Type B pancreatic cell (in vitro differentiated cells): ENCODE measurements at regions not wholly inside any gene's neighbourhood (a gene's known extent, or its start where the extent isn't known, plus 50 kb on each side); places are given as distances from the start of the nearest gene placed in this dataset.

Source experiments
- DNase-seq: peaks from one replicate; pipeline ENCODE4 v3.0.0; 2021; ENCODE audit warnings: mixed read lengths; ENCODE audit not compliant: unreplicated experiment; ENCODE audit errors: extremely low spot score
- H3K27ac Mint-ChIP-seq: 2 replicates; pipeline ENCODE4 v1.8.0; 2021; ENCODE audit warnings: mild to moderate bottlenecking, mixed read lengths
- H3K27me3 Mint-ChIP-seq: 2 replicates; pipeline ENCODE4 v1.8.0; 2021; ENCODE audit warnings: mixed read lengths
- H3K36me3 Mint-ChIP-seq: 2 replicates; pipeline ENCODE4 v1.8.0; 2021; ENCODE audit warnings: mixed read lengths
- H3K4me1 Mint-ChIP-seq: one replicate; pipeline ENCODE4 v1.8.0; 2021; ENCODE audit warnings: mixed read lengths; ENCODE audit not compliant: unreplicated experiment
- H3K4me3 Mint-ChIP-seq: 2 replicates; pipeline ENCODE4 v1.8.0; 2021; ENCODE audit warnings: mild to moderate bottlenecking, mixed read lengths
- H3K9me3 Mint-ChIP-seq: 2 replicates; pipeline ENCODE4 v1.8.0; 2021; ENCODE audit warnings: mixed read lengths
- TF ChIP-seq, protein P1 (sequence below): fragments of 200-600 bp; sonication (generic); conservative IDR thresholded peaks from 2 replicates; pipeline ENCODE4 v1.5.0; 2021; ENCODE audit warnings: antibody characterized with exemption, mild to moderate bottlenecking

DNA sequence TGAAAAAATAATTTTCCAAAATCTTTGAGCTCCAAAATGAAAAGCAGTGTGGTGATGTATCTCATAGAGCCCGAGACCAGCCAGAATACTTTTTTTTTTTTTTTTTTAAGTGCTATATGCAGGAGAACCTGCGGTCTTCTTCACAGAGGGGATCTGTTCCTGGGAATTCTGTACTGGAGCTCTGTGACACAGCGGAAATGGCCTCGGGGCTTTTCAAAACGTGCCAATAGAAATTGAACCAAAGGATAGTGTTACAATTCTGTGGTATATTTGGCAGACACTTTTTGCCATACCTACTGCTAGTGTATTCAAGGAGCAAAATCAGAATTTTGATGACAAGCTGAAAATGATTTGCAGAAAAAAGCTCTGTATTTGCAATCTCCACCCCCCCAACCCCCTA lies 1429.3 kb upstream of the LRRTM3 start:
- Mint-ChIP-seq H3K4me3 (no peak overlapping the region), H3K4me1 (no peaks in the 10 kb centered on the region), H3K9me3 (no peaks in the 10 kb centered on the region), H3K36me3 (no peaks in the 10 kb centered on the region), H3K27ac (no peak overlapping the region), H3K27me3 (no peaks in the 10 kb centered on the region)
- TF ChIP-seq, protein P1, sequence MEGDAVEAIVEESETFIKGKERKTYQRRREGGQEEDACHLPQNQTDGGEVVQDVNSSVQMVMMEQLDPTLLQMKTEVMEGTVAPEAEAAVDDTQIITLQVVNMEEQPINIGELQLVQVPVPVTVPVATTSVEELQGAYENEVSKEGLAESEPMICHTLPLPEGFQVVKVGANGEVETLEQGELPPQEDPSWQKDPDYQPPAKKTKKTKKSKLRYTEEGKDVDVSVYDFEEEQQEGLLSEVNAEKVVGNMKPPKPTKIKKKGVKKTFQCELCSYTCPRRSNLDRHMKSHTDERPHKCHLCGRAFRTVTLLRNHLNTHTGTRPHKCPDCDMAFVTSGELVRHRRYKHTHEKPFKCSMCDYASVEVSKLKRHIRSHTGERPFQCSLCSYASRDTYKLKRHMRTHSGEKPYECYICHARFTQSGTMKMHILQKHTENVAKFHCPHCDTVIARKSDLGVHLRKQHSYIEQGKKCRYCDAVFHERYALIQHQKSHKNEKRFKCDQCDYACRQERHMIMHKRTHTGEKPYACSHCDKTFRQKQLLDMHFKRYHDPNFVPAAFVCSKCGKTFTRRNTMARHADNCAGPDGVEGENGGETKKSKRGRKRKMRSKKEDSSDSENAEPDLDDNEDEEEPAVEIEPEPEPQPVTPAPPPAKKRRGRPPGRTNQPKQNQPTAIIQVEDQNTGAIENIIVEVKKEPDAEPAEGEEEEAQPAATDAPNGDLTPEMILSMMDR, result no peak
- DNase-seq, result no peak

DNA sequence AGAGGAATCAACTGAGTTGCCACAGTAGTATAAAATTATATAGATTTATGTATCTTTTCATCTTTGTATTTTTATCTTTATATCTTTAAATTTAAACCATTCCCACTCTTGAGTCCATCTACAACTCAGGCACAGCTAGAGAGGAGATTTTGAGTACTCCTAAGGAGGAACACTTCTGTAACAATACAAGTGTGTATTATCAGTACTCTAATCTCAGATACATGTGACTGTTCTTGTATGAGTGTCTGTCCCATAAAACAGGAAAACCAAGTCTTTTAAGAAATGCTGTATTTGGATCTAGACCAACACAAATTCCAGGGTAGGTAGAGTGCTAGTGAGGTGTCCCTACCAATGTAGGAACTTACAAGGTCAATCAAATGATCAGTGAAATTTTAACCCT lies 1428.0 kb upstream of the LRRTM3 start:
- Mint-ChIP-seq H3K4me3 (no peak overlapping the region), H3K27ac (no peak overlapping the region)

DNA sequence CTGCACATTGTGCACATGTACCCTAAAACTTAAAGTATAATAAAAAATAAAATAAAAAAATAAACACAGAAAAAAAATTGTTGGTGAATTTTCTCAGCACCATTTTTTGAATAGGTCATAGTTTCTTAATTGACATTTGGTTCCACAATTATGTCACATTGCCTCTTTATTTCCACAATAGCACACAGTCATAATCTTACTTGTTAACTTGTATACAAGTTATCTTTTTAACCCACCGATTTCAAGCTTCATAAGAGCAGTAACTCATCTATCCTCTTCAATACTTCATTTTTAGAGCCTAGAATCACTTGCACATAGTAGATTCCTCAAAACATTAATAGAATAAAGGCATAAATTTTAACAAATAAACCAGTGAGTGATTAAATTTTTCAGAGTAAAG lies 1425.1 kb upstream of the LRRTM3 start:
- H3K9me3 Mint-ChIP-seq, result no peaks in the 10 kb centered on the region
- H3K27ac Mint-ChIP-seq, result no peak overlapping the region

More for the DNA sequence above, 1428.0 kb upstream of the LRRTM3 start:
- no peak for DNase-seq
- Mint-ChIP-seq H3K9me3 (no peaks in the 10 kb centered on the region), H3K36me3 (no peaks in the 10 kb centered on the region), H3K4me1 (no peaks in the 10 kb centered on the region), H3K27me3 (no peaks in the 10 kb centered on the region)
- TF ChIP-seq, protein P1, result no peak

DNA sequence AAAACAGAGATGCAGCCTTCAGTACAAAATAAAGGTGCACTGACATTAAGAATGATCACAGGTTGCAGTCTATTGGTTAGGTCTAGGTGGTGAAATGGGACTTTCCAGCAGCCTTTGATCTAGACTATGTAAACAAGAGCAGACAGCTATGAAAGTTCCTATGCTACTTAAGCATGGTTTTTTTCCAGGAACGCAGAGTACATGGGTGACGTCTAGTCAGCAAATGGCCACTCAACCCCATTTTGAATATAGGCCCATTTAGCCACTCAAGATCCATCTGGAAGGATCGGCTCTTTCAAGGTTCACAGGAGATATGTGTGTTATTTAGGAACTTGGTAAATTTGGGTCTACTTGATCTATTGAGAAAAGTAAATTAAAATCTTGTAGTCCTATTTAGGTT lies 1424.6 kb upstream of the LRRTM3 start:
- Mint-ChIP-seq H3K36me3 (no peaks in the 10 kb centered on the region), H3K4me1 (no peaks in the 10 kb centered on the region), H3K4me3 (no peak overlapping the region), H3K9me3 (no peaks in the 10 kb centered on the region), H3K27ac (no peak overlapping the region), H3K27me3 (no peaks in the 10 kb centered on the region)
- DNase-seq, result no peak
- TF ChIP-seq, protein P1, result no peak

More for the DNA sequence above, 1425.1 kb upstream of the LRRTM3 start:
- H3K4me3 Mint-ChIP-seq, result no peak overlapping the region
- H3K4me1 Mint-ChIP-seq, result no peaks in the 10 kb centered on the region
- H3K36me3 Mint-ChIP-seq, result no peaks in the 10 kb centered on the region
- no peaks in the 10 kb centered on the region for H3K27me3 Mint-ChIP-seq
- DNase-seq, result no peak
- TF ChIP-seq, protein P1, result no peak

DNA sequence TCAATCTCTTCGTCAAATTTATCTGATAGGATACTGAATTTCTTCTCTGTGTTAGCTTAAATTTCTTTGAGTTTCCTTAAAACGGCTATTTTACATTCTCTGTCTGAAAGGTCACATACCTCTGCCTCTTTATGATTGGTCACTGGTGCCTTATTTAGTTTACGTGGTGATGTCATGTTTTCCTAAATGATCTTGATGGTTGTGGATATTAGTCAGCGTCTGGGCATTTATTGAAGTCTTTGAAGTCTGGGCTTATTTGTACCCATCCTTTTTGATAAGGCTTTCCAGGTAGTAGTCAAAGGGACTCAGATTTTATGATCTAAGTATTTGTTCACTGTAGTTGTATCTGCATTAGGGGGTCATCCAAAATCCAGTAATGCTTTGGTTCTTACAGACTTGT lies 1407.5 kb upstream of the LRRTM3 start:
- no peaks in the 10 kb centered on the region for H3K36me3 Mint-ChIP-seq
- TF ChIP-seq, protein P1, result no peak
- H3K27ac Mint-ChIP-seq, result no peak overlapping the region
- H3K9me3 Mint-ChIP-seq, result no peaks in the 10 kb centered on the region
- no peak overlapping the region for H3K4me3 Mint-ChIP-seq
- no peak for DNase-seq
- no peaks in the 10 kb centered on the region for H3K27me3 Mint-ChIP-seq
- H3K4me1 Mint-ChIP-seq, result no peaks in the 10 kb centered on the region

DNA sequence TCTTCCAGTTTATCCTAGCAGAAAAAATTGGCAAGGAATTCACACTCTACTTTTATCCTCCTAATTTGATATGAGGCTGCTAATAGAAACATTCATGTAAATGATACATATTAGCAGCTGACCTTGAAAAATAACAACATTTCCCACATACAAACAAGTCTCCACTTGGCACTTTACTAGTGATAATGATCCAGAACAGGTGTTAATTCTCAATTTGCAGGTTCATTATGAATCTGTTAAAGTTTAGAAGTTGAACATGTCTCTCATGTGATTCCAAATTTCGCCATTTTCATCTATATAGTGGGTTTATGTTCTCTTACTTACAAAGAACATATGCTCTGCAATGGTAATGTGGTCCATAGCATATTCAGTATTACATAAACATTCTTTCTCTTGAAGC lies 1396.8 kb upstream of the LRRTM3 start:
- TF ChIP-seq, protein P1, result no peak

More for the DNA sequence above, 1396.8 kb upstream of the LRRTM3 start:
- DNase-seq, result no peak
- H3K36me3 Mint-ChIP-seq, result no peaks in the 10 kb centered on the region
- H3K27me3 Mint-ChIP-seq, result peaks cover 4% of the 10 kb centered on the region
- no peak overlapping the region for H3K27ac Mint-ChIP-seq
- no peaks in the 10 kb centered on the region for H3K4me1 Mint-ChIP-seq
- no peak overlapping the region for H3K4me3 Mint-ChIP-seq
- H3K9me3 Mint-ChIP-seq, result peaks cover 5% of the 10 kb centered on the region
